GM18526 (cell line): ENCODE measurements at regions not wholly inside any gene's neighbourhood (a gene's known extent, or its start where the extent isn't known, plus 50 kb on each side); places are given as distances from the start of the nearest gene placed in this dataset.

Experiments used
- POLR2A ChIP-seq: IDR thresholded peaks from 3 replicates; pipeline ENCODE4 v1.6.1; 2011; ENCODE audit not compliant: insufficient read length; ENCODE audit errors: extremely low read depth

GRCh38 chr22:49602481-49602880, 225.2 kb downstream of the BRD1 start:
- TF ChIP-seq POLR2A, result no peak

GRCh38 chr22:49601614-49602321, 225.9 kb downstream of the BRD1 start:
- TF ChIP-seq POLR2A, result no peak

- no peak for TF ChIP-seq POLR2A
Measured at GRCh38 chr22:49600891-49601431, 226.7 kb downstream of the BRD1 start.

GRCh38 chr22:49600468-49600867, 227.2 kb downstream of the BRD1 start:
- no peak for TF ChIP-seq POLR2A

GRCh38 chr22:49599691-49600455, 227.8 kb downstream of the BRD1 start:
- no peak for TF ChIP-seq POLR2A

GRCh38 chr22:49599039-49599438, 228.6 kb downstream of the BRD1 start:
- no peak for TF ChIP-seq POLR2A

GRCh38 chr22:49598338-49598737, 229.3 kb downstream of the BRD1 start:
- TF ChIP-seq POLR2A, result no peak

GRCh38 chr22:49597428-49598039, 230.1 kb downstream of the BRD1 start:
- no peak for TF ChIP-seq POLR2A

- no peak for TF ChIP-seq POLR2A
Measured at GRCh38 chr22:49595465-49596078, 232.1 kb downstream of the BRD1 start.

- no peak for TF ChIP-seq POLR2A
Measured at GRCh38 chr22:49594078-49594477, 233.6 kb downstream of the BRD1 start.

GRCh38 chr22:49593509-49593908, 234.2 kb downstream of the BRD1 start:
- TF ChIP-seq POLR2A, result no peak

- TF ChIP-seq POLR2A, result no peak
Measured at GRCh38 chr22:49592780-49593501, 234.7 kb downstream of the BRD1 start.

- TF ChIP-seq POLR2A, result no peak
Measured at GRCh38 chr22:49590851-49591445, 236.7 kb downstream of the BRD1 start.

- no peak for TF ChIP-seq POLR2A
Measured at GRCh38 chr22:49590381-49590780, 237.3 kb downstream of the BRD1 start.
